Effector memory CD4-positive, alpha-beta T cell (primary cell): ENCODE measurements at regions not wholly inside any gene's neighbourhood (a gene's known extent, or its start where the extent isn't known, plus 50 kb on each side); places are given as distances from the start of the nearest gene placed in this dataset.
"Not testable (repeated sequence)": the region's sequence is repeated elsewhere in the genome, so short reads cannot be mapped to it uniquely, and the experiment has no call there.

Experiments
- DNase-seq, 3 donors: peaks; one replicate each; pipeline ENCODE4 v3.0.0-alpha.2; 2020
- H3K27ac ChIP-seq: 2 replicates; pipeline ENCODE4 v1.7.0; 2013; ENCODE audit warnings: mild to moderate bottlenecking, low read length, moderate library complexity; ENCODE audit not compliant: insufficient read depth, poor library complexity, severe bottlenecking
- H3K27me3 ChIP-seq: replicated peaks from 2 replicates; pipeline ENCODE4 v1.7.0; 2013; ENCODE audit warnings: mild to moderate bottlenecking, low read length; ENCODE audit not compliant: insufficient read depth, control insufficient read depth, poor library complexity, severe bottlenecking
- H3K36me3 ChIP-seq: 2 replicates; pipeline ENCODE4 v1.7.0; 2013; ENCODE audit warnings: mild to moderate bottlenecking, low read length, moderate library complexity; ENCODE audit not compliant: control insufficient read depth, insufficient read depth
- H3K4me1 ChIP-seq: 2 replicates; pipeline ENCODE4 v1.7.0; 2013; ENCODE audit warnings: low read length, mild to moderate bottlenecking; ENCODE audit not compliant: control insufficient read depth, insufficient read depth, poor library complexity, severe bottlenecking
- H3K4me3 ChIP-seq: 2 replicates; pipeline ENCODE4 v1.7.0; 2013; ENCODE audit warnings: low read length, low read depth, mild to moderate bottlenecking; ENCODE audit not compliant: insufficient read depth, poor library complexity, severe bottlenecking
- H3K9me3 ChIP-seq: 2 replicates; pipeline ENCODE4 v1.7.0; 2013; ENCODE audit warnings: mild to moderate bottlenecking, low read length, moderate library complexity; ENCODE audit not compliant: control insufficient read depth

- no peak overlapping the region for H3K4me3 ChIP-seq
- DNase-seq, result no peak
- no peaks in the 10 kb centered on the region for H3K36me3 ChIP-seq
- no peaks in the 10 kb centered on the region for H3K4me1 ChIP-seq
- H3K27ac ChIP-seq, result no peak overlapping the region
- H3K27me3 ChIP-seq, result no peaks in the 10 kb centered on the region
- no peaks in the 10 kb centered on the region for H3K9me3 ChIP-seq
Measured at GRCh38 chr4:177528620-177529019, 86.4 kb upstream of the AGA start.

GRCh38 chr4:177530561-177530960 is 88.3 kb upstream of the AGA start:
- H3K36me3 ChIP-seq, result no peaks in the 10 kb centered on the region
- H3K27me3 ChIP-seq, result no peaks in the 10 kb centered on the region
- H3K4me3 ChIP-seq, result no peak overlapping the region
- no peaks in the 10 kb centered on the region for H3K4me1 ChIP-seq
- no peak overlapping the region for H3K27ac ChIP-seq
- H3K9me3 ChIP-seq, result no peaks in the 10 kb centered on the region
- no peak for DNase-seq

- H3K27ac ChIP-seq, result no peak overlapping the region
- no peaks in the 10 kb centered on the region for H3K9me3 ChIP-seq
- H3K4me1 ChIP-seq, result no peaks in the 10 kb centered on the region
- H3K4me3 ChIP-seq, result no peak overlapping the region
- H3K27me3 ChIP-seq, result no peaks in the 10 kb centered on the region
- H3K36me3 ChIP-seq, result no peaks in the 10 kb centered on the region
- DNase-seq, result no peak
Measured at GRCh38 chr4:177532358-177532757, 90.1 kb upstream of the AGA start.

GRCh38 chr4:177534841-177535240 is 92.6 kb upstream of the AGA start:
- H3K27me3 ChIP-seq, H3K36me3 ChIP-seq, H3K27ac ChIP-seq, H3K4me1 ChIP-seq, H3K4me3 ChIP-seq, DNase-seq, H3K9me3 ChIP-seq: not testable (repeated sequence)

GRCh38 chr4:177546745-177547144 is 104.5 kb upstream of the AGA start:
- Histone ChIP-seq H3K27ac (no peak overlapping the region), H3K36me3 (no peaks in the 10 kb centered on the region), H3K27me3 (no peaks in the 10 kb centered on the region), H3K4me3 (no peak overlapping the region), H3K9me3 (no peaks in the 10 kb centered on the region), H3K4me1 (no peaks in the 10 kb centered on the region)
- no peak for DNase-seq

- no peaks in the 10 kb centered on the region for H3K9me3 ChIP-seq
- no peak overlapping the region for H3K4me3 ChIP-seq
- DNase-seq, result no peak
- H3K36me3 ChIP-seq, result no peaks in the 10 kb centered on the region
- H3K27ac ChIP-seq, result no peak overlapping the region
- H3K27me3 ChIP-seq, result no peaks in the 10 kb centered on the region
- no peaks in the 10 kb centered on the region for H3K4me1 ChIP-seq
Measured at GRCh38 chr4:177547985-177548384, 105.7 kb upstream of the AGA start.

GRCh38 chr4:177555007-177555574 is 112.9 kb upstream of the AGA start:
- H3K4me1 ChIP-seq, result no peaks in the 10 kb centered on the region
- no peak overlapping the region for H3K27ac ChIP-seq
- H3K36me3 ChIP-seq, result no peaks in the 10 kb centered on the region
- DNase-seq, result no peak
- H3K9me3 ChIP-seq, result no peaks in the 10 kb centered on the region
- H3K4me3 ChIP-seq, result no peak overlapping the region
- H3K27me3 ChIP-seq, result no peaks in the 10 kb centered on the region

- no peaks in the 10 kb centered on the region for H3K27me3 ChIP-seq
- DNase-seq, result no peak
- H3K36me3 ChIP-seq, result no peaks in the 10 kb centered on the region
- no peak overlapping the region for H3K27ac ChIP-seq
- no peaks in the 10 kb centered on the region for H3K4me1 ChIP-seq
- no peak overlapping the region for H3K4me3 ChIP-seq
- no peaks in the 10 kb centered on the region for H3K9me3 ChIP-seq
Measured at GRCh38 chr4:177557416-177557815, 115.2 kb upstream of the AGA start.

GRCh38 chr4:177558995-177559394 is 116.8 kb upstream of the AGA start:
- no peak for DNase-seq
- Histone ChIP-seq H3K27ac (no peak overlapping the region), H3K27me3 (no peaks in the 10 kb centered on the region), H3K9me3 (no peaks in the 10 kb centered on the region), H3K4me1 (no peaks in the 10 kb centered on the region), H3K4me3 (no peak overlapping the region), H3K36me3 (no peaks in the 10 kb centered on the region)

- Histone ChIP-seq H3K4me3 (no peak overlapping the region), H3K9me3 (no peaks in the 10 kb centered on the region), H3K4me1 (no peaks in the 10 kb centered on the region), H3K36me3 (no peaks in the 10 kb centered on the region), H3K27me3 (no peaks in the 10 kb centered on the region), H3K27ac (no peak overlapping the region)
- DNase-seq, result no peak
Measured at GRCh38 chr4:177562163-177562562, 119.9 kb upstream of the AGA start.

GRCh38 chr4:177562859-177563258 is 120.6 kb upstream of the AGA start:
- Histone ChIP-seq H3K4me3 (no peak overlapping the region), H3K27ac (no peak overlapping the region), H3K36me3 (no peaks in the 10 kb centered on the region), H3K4me1 (no peaks in the 10 kb centered on the region), H3K9me3 (no peaks in the 10 kb centered on the region), H3K27me3 (no peaks in the 10 kb centered on the region)
- DNase-seq, result no peak
